Bronchial epithelial cell (primary cell): ENCODE measurements at regions not wholly inside any gene's neighbourhood (a gene's known extent, or its start where the extent isn't known, plus 50 kb on each side); places are given as distances from the start of the nearest gene placed in this dataset.

Source experiments
- DNase-seq: peaks from one replicate; pipeline ENCODE4 v3.0.0-alpha.2; 2010; ENCODE audit warnings: low read depth
- FAIRE-seq: peaks from 2 replicates; lab custom pipeline; 2011; peaks lifted over from hg19 to GRCh38; lab: Jason Lieb, UNC
- H3K27me3 ChIP-seq: 2 replicates; pipeline ENCODE4 v1.5.1; 2011; ENCODE audit warnings: low read length; ENCODE audit not compliant: control insufficient read depth, insufficient read depth
- H3K36me3 ChIP-seq: 2 replicates; pipeline ENCODE4 v1.5.1; 2011; ENCODE audit warnings: low read length; ENCODE audit not compliant: control insufficient read depth, insufficient read depth
- H3K4me3 ChIP-seq: 2 replicates; pipeline ENCODE4 v1.5.1; 2011; ENCODE audit warnings: mild to moderate bottlenecking, low read depth, low read length, control low read depth
- TF ChIP-seq, protein P1 (sequence below): IDR thresholded peaks from 2 replicates; pipeline ENCODE4 v1.5.1; 2011; ENCODE audit warnings: mild to moderate bottlenecking, moderate library complexity, low read length, control low read depth, inconsistent platforms; ENCODE audit not compliant: insufficient read depth, severe bottlenecking

- FAIRE-seq = no peak
- H3K4me3 ChIP-seq = no peak overlapping the region
- no peak for DNase-seq
- H3K27me3 ChIP-seq = no peaks in the 10 kb centered on the region
- TF ChIP-seq, protein P1, sequence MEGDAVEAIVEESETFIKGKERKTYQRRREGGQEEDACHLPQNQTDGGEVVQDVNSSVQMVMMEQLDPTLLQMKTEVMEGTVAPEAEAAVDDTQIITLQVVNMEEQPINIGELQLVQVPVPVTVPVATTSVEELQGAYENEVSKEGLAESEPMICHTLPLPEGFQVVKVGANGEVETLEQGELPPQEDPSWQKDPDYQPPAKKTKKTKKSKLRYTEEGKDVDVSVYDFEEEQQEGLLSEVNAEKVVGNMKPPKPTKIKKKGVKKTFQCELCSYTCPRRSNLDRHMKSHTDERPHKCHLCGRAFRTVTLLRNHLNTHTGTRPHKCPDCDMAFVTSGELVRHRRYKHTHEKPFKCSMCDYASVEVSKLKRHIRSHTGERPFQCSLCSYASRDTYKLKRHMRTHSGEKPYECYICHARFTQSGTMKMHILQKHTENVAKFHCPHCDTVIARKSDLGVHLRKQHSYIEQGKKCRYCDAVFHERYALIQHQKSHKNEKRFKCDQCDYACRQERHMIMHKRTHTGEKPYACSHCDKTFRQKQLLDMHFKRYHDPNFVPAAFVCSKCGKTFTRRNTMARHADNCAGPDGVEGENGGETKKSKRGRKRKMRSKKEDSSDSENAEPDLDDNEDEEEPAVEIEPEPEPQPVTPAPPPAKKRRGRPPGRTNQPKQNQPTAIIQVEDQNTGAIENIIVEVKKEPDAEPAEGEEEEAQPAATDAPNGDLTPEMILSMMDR = no peak
- H3K36me3 ChIP-seq = no peaks in the 10 kb centered on the region
Measured at GRCh38 chr11:116567721-116568242, 205.0 kb downstream of the BUD13 start.

DNA sequence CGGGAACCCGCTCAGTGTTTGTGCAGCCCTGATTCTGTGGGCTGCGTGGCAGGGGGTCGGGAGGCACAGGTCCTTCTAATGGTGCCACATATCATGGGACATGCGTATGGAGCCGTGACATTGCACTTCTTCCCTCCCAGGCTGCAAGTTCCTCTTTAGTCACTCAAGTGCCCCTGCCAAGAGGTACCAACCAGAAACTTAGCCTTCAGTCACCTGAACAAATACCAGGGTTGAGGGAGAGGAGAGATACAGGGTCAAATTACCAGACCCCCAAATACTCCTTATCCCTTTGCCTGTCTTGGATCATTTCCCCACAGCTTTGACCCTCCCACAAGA lies 209.1 kb downstream of the BUD13 start:
- H3K27me3 ChIP-seq = no peaks in the 10 kb centered on the region
- no peak overlapping the region for H3K4me3 ChIP-seq
- no peak for FAIRE-seq
- H3K36me3 ChIP-seq = no peaks in the 10 kb centered on the region
- TF ChIP-seq, protein P1 = no peak
- no peak for DNase-seq

- no peak for FAIRE-seq
- H3K4me3 ChIP-seq = no peak overlapping the region
- no peaks in the 10 kb centered on the region for H3K36me3 ChIP-seq
- TF ChIP-seq, protein P1 = no peak
- H3K27me3 ChIP-seq = no peaks in the 10 kb centered on the region
- DNase-seq = peak; percentile 5
Measured at GRCh38 chr11:116563028-116563711, 209.6 kb downstream of the BUD13 start.

GRCh38 chr11:116560589-116560988 lies 212.2 kb downstream of the BUD13 start:
- no peak overlapping the region for H3K4me3 ChIP-seq
- DNase-seq = no peak
- no peaks in the 10 kb centered on the region for H3K27me3 ChIP-seq
- TF ChIP-seq, protein P1 = no peak
- FAIRE-seq = no peak
- H3K36me3 ChIP-seq = no peaks in the 10 kb centered on the region

GRCh38 chr11:116558504-116559211 lies 214.1 kb downstream of the BUD13 start:
- FAIRE-seq = no peak
- DNase-seq = no peak
- TF ChIP-seq, protein P1 = no peak
- Histone ChIP-seq H3K4me3 (no peak overlapping the region), H3K36me3 (no peaks in the 10 kb centered on the region), H3K27me3 (no peaks in the 10 kb centered on the region)

DNA sequence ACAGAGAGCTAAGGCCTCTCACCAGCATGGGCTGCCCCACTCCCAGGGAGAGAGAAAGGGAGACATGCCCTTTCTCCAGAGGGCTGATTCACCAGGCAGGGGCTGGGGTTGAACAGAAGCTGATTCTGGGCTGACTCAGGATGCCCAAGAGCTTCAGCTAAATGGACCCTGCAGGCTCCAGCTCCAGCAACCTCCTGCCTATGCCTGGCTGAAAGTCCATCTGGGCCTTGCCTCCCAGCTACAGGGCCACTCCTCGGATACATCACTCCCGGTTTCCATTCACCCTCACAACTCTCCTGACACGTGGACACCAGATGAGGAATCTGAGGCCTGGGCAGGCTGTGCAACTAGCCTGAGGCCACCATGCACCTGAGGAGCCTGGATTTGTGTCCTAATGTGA lies 215.5 kb downstream of the BUD13 start:
- TF ChIP-seq, protein P1 = no peak
- DNase-seq (no peak), FAIRE-seq (no peak)
- H3K27me3 ChIP-seq = no peaks in the 10 kb centered on the region
- H3K36me3 ChIP-seq = no peaks in the 10 kb centered on the region
- H3K4me3 ChIP-seq = no peak overlapping the region
